DMS53 treated with DMSO at 0.1 percent for 48 hours (cell line): ENCODE measurements at regions not wholly inside any gene's neighbourhood (a gene's known extent, or its start where the extent isn't known, plus 50 kb on each side); places are given as distances from the start of the nearest gene placed in this dataset.
"Not testable (repeated sequence)": the region's sequence is repeated elsewhere in the genome, so short reads cannot be mapped to it uniquely, and the experiment has no call there.

Experiments used
- DNase-seq: peaks from one replicate; lab custom pipeline; 2025; ENCODE audit not compliant: unreplicated experiment; lab: John Stamatoyannopoulos, UW

DNA sequence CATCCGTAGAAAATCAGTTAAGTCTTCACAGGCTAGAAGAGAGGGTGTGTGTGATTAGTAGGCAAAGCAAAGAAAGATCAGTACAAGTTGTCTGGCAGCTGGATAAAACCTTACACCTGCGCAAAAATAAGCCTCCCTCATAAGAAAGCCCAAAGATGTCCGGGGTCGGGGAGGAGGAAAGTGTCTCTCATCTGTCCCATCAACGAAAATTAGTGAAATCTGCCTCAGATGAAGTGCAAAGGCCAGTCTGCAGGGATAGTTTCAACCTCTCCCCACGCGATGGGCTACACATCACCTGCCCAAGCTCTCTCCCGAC is 333.9 kb downstream of the SRGAP2C start:
- DNase-seq = no peak

DNA sequence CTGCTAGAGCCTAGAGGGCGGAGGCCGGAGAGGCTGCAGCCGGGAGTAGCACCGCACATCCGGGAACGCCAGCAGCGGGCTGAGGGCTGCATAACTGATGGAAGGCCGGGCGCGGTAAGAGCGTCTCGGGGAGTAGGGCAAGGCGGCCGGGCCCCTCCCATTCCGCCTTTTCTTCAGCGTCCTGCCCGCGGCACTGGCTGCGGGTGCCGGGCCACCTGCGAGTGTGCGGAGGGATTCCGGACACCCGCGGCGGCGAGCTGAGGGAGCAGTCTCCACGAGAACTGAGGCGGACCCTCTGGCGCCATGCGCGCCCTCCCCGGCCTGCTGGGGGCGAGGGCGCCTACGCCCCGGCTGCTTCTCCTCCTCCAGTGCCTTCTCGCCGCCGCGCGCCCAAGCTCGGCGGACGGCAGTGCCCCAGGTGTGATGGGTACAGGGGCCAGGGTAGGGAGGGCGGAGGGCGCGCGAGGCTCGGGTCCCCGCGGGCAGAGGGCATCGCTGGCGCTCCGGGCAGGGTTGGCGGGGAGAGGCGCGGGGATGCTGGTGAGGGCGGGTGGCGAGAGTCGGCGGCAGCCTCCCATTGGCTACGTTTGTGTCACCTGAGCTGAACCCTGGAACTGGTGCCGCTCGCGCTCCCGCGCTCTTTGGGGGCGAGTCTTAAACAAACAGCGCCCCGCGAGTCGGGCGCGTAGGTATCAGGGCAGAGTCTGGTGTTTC is 334.4 kb downstream of the SRGAP2C start:
- peak; percentile 36 for DNase-seq

DNA sequence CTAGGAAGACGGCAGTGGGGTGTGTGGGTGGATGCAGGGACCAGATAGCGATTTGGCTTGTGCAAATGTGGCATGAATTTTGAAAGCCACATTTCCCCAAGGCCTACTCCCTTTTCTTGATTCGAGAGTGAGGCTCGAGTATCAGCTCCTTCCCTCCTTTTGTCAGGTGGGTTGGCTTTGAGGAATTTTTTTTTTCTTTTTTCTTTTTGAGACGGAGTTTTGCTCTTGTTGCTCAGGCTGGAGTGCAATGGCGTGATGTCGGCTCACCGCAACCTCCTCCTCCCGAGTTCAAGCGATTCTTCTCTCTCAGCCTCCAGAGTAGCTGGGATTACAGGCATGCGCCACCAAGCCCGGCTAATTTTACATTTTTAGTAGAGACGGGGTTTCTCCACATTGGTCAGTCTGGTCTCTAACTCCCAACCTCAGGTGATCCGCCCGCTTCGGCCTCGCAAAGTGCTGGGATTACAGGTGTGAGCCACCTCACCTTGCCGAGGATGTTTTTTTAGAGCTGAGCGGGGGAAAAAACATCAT is 335.0 kb downstream of the SRGAP2C start:
- not testable (repeated sequence) for DNase-seq

DNA sequence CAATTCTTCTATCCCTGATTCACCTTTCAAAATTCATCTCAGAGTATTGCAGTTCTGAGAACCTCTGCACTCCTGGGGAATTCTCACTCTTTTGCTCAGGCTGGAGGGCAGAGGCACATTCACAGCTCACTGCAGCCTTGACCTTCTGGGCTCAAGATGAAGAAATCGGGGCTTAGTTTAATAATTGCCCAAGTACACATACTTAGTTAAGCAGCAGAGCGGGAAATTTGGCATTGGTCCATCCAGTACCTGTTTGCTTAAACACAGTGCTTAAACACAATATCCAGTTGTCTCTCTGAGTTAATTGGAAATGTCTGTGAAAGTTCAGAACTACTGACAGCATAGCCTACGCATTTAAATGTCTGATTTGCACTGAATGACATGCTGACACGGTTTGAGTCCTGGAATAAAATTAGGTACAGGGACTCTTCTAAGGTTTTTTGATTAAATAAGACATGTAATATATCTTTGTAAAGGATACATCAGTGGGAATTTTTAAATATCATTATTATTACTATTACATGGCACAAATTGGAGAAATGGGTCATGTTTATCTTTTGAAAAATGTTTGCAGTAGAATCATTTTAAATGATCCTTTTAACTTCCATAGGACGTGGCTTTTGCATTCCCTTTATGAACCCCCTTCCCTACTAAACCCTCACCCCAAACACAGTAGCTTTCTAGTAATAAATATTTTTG is 337.4 kb downstream of the SRGAP2C start:
- peak; percentile 32 for DNase-seq

DNA sequence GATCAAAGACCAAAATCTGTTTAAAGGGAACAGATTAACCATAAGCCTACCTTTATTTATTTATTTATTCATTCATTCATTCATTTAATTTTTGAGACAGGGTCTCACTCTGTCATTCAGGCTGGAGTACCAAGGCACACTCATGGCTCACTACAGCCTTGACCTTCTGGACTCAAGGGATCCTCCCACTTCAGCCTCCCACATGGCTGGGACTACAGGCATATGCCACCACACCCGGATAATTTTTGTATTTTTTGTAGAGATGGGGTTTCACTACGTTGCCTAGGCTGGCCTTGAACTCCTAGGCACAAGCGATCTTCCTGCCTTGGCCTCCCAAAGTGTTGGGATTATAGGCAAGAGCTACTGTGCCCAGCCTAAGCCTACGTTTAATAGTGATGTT is 338.3 kb downstream of the SRGAP2C start:
- not testable (repeated sequence) for DNase-seq

DNA sequence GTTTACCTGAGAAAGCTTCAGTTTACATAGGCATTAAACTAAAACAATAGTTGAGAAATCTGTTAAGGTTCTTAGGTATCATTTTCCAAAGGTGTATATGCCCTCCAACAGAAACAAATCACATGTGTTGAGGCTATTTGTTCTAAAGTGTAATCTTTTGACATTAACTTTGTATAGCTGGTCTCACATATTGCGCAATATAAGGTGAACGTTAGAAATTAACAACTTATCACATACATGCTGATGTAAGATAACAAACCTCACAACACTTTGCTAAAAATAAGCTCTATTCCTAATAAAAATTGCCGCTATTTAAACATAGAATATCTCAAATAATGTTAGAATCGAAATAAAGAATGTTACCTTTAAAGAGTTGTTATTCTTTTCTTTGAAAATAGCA is 340.6 kb downstream of the SRGAP2C start:
- no peak for DNase-seq

DNA sequence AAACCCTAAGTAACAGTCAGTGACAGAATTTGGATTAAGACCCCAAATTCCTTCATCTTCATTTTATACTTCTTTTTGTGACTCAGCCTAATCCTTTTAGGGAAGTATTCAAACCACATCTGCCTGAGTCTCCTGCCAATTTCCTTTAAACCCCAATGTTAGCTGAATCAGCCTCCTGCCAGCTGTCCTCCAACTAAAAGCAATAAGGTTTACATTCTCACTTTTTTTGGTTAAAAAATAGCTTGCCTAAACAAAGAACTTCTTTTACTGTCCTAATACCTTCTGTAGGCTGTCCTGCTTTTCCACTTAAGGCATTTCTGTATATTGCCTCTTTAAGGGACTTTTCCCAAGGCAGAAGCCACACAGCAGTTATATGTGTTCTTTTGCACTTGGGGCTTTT is 344.2 kb downstream of the SRGAP2C start:
- not testable (repeated sequence) for DNase-seq

DNA sequence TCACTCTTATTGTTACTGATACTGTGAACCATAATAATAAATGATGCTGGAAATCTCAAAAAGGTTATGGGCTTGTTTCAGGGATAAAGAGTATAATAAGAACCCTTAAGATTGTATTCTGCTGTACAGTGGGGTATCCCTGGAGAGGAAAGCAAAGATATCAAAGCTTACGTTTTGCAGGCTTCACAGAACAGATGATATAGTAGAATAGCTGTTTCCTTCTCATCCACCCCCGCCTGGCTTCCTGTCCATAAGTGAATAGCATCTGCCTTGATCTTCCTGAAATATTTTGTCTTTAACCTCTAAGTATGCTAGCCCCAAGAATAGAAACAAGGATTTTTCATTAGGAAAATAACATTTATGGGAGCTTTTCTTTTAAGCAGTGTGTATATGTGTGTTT is 345.3 kb downstream of the SRGAP2C start:
- not testable (repeated sequence) for DNase-seq

DNA sequence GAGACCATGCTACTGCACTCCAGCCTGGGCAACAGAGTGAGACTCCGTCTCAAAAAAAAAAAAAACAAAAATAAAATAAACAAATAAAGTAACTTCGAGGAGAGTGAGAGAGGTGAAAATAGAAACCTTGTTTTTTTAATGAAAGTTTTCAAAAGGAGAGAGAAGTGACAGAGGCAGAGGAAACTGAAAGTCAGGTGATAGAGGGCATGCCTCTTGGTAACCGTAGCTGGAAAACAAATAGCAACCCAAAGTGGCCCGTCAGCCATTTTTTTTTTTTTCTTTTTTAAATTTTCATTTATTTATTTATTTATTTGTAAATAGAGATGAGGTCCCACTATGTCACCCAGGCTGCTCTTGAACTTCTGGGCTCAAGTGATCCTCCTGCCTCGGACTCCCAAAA is 347.0 kb downstream of the SRGAP2C start:
- not testable (repeated sequence) for DNase-seq

DNA sequence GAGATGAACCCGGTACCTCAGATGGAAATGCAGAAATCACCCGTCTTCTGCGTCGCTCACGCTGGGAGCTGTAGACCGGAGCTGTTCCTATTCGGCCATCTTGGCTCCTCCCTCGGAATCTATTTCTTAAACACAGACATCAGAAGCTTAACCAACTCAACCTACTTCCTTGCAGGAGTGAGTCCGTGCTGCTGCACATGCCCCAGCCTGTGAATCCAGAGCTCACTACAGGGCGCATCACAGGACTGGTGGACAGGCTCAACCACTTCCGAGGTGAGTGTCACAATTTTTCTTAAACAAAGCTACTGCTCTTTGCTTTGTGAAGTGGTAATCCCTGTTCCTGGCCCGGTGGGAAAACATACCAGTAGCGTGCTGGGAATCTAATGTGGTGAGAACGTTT is 353.4 kb downstream of the SRGAP2C start:
- not testable (repeated sequence) for DNase-seq

DNA sequence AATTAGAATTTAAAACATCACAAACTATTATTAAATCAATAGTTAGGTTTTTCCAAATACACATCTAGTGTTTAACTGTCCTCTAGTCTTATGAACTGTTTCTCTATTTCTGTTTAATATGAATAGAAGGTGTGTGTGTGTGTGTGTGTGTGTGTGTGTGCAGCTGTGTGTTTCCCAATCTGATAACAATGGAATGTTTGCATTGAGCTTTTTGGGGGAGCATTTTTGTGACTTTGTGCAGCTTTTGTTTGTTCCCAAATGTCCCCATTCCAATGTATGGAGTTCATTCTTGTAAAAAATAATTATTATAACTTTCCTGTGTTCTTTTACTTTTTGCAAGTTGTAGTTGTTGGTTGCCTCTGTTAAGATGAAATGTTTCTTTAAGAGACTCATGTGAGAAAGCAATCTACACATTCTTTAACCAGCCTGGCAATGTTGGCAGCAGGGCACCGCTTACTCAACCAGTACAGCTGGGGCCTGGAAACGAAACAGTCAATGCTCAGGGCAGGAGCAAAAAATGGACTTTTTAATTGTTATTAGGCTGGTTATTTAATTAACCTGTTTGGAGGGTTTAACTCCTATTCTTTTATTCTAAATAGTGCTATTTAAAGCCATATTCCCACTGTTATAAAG is 354.3 kb downstream of the SRGAP2C start:
- no peak for DNase-seq

DNA sequence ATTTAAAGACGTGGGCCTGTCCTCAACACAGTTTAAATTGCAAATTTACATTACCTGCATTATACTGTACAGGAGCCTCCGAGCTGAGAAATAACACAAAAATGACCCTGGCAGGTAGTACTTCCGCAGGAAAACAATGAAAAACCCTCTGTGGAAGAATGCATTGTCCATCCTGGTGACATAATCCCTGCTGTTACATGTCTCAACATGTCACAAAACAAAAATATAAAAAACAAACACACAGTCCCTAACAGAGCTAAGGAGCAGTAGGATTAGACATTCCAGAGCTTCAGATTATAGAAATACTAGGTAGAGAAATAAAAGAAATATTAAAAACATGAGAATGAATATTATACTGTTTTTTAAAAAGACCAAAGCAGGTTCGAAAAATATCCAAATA is 359.2 kb downstream of the SRGAP2C start:
- DNase-seq = not testable (repeated sequence)

DNA sequence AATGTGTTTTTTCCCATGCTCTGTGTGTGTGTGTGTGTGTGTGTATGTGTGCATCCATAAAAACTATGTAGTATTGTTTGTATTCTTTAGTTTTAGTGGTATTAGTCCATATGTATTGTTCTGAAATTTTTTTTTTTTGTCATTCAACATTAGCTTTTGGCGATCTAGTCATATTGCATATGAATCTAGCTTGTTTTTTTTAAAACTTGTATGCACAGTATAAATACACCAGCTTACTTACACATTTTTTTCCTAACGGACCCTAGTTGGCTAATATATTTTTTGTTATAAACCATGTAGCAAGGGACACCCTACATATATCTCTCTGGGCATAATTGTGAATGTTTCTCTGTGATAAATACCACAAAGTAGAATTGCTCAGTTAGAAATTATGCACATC is 359.7 kb downstream of the SRGAP2C start:
- DNase-seq = no peak

DNA sequence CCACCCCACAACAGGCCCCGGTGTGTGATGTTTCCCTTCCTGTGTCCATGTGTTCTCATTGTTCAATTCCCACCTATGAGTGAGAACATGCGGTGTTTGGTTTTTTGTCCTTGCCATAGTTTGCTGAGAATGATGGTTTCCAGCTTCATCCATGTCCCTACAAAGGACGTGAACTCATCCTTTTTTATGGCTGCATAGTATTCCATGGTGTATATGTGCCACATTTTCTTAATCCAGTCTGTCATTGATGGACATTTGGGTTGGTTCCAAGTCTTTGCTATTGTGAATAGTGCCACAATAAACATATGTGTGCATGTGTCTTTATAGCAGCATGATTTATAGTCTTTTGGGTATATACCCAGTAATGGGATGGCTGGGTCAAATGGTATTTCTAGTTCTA is 361.1 kb downstream of the SRGAP2C start:
- not testable (repeated sequence) for DNase-seq

DNA sequence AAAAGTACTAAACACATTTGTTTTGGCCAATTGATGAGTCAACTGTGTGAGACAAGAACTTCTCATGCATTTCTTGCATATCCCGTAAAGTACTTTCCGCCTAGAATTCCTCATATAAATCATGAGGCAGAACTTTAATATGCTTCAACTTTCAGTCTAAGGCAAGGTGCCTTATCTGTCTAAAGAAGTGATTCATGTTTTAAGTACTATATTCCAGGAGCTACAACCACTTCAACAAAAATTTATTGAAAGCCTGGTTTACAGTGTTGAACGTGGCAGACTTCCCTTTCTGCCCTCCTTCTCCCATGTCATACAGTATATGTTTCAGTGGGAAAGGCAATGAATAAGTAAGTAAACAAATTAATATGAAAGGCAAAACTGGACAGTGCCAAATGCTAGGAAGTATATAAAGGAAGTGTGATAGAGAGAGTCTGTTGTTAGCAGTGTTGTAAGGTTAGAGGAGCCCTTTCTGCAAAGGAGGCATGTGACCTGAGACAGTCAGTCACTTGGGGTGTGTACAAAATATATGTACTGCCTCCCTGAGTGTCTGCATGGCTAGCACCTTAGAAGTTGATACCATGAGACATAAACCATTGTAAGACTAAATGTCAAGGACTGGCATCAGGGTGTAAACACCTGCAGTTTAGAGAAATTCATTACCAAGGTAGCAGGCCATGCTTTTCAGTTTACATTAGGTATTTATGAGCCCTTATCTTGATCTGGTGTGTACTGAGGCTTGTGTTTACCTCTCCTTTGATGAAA is 362.2 kb downstream of the SRGAP2C start:
- no peak for DNase-seq

DNA sequence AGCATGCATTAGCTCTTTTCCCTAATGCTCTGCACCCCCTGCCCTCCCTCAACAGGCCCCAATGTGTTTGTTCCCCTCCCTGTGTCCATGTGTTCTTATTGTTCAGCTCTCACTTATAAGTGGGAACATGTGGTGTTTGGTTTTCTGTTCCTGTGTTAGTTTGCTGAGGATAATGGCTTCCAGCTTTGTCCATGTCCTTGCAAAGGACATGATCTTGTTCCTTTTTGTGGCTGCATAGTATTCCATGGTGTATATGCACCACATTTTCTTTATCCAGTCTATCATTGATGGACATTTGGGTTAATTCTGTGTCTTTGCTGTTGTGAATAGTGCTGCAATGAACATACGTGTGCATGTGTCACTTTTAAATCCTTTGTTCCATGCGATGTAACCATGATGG is 363.0 kb downstream of the SRGAP2C start:
- DNase-seq = not testable (repeated sequence)

DNA sequence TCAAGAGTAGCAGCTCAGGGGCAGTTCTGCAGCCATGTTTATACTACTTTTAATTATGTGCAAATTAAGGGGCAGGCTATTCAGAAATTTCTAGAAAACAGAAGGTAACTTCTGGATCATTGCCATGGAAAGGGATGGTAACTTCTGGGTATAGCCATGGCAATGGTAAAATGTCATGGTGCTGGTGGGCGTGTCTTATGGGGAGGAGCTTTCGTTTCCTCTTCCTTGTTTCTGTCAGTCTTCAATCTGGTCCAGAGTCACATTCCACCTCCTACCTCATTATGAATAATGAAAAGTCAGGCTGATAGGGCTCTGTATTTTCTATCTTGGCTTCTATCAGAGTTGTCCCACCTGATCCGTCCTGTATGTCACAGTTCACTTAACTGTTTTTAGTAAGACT is 366.0 kb downstream of the SRGAP2C start:
- not testable (repeated sequence) for DNase-seq

DNA sequence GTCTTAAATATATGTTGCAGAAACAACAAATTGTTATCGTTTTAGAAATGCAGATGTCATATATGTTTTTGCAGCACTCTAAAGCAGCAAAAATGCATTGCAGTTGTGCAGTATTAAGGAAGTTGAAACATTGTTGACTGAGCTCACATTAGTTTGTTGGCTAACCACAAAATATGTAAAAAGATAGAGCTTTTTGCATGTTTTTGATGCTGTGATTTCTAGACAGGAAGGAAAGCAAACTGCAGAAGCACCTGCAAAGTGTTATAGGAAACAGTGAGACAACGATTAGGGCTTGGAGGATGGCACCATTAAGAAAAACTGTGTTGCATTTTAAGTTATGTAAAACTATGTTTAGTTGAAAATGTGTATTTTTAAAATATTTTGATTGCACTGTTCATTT is 366.7 kb downstream of the SRGAP2C start:
- not testable (repeated sequence) for DNase-seq

DNA sequence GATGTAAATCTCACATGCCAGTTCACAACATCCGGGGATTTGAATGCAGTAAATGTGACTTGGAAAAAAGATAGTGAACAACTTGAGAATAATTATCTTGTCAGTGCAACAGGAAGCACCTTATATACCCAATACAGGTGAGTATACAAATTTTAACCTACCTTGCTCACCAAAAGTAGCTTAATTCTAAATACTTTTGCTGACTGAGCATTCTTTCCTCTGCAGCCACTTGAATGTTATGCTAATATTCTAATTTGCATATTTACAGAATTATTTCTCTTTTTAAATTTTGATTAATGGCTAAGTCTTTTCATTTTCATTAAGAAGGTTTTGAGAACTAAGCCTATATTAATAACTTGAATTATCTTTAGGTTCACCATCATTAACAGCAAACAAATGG is 371.8 kb downstream of the SRGAP2C start:
- DNase-seq = not testable (repeated sequence)

DNA sequence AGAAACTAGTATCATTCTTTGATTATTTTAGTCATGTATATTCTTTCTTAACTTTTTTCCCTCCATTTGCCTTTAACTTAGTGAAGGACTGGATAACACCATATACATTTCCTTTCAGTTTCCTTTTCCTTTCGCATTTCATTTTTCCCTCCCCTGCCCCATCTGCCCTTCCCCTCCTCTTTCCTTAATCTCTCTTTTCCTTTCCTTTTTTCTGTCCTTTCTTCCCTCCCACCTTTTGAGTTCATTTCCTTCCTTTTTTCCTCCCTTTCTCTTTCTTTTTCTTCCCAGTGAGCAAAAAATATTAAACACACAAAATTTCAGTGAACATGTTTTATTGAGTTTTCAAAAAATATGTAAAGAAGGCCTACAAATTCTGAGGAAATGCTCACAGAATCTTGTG is 373.3 kb downstream of the SRGAP2C start:
- DNase-seq = not testable (repeated sequence)

DNA sequence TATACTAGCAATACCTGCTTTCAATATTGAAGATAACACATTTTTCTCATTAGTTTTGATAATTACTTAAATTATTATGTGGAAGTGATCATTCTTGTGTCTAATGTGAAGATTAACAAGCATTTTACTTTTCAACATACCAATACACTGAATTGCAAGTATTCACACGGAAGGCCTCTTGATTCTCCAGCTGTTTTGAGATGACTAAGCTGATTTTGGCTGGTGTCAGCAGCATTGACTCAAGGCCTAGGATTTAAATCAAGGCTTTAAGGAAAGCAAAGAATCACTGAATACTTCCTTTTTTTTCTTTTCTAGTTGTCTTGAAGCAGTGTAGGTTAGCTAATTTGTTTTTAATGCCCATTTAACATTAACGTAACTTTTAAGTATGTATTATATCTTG is 373.7 kb downstream of the SRGAP2C start:
- no peak for DNase-seq
